Inferior parietal cortex (tissue), 1 donor: ENCODE measurements at regions not wholly inside any gene's neighbourhood (a gene's known extent, or its start where the extent isn't known, plus 50 kb on each side); places are given as distances from the start of the nearest gene placed in this dataset.
"Not testable (repeated sequence)": the region's sequence is repeated elsewhere in the genome, so short reads cannot be mapped to it uniquely, and the experiment has no call there.

ENCODE experiments used
- DNase-seq: peaks from one replicate; pipeline ENCODE4 v3.0.0-alpha.2; 2016; ENCODE audit errors: extremely low spot score

- DNase-seq, result no peak
Observed at GRCh38 chr7:20466543-20467021, 135.9 kb downstream of the ITGB8 start.

- DNase-seq, result no peak
Observed at GRCh38 chr7:20470082-20470481, 139.4 kb downstream of the ITGB8 start.

- no peak for DNase-seq
Observed at GRCh38 chr7:20470726-20471125, 140.0 kb downstream of the ITGB8 start.

- no peak for DNase-seq
Observed at GRCh38 chr7:20474249-20474648, 141.2 kb upstream of the ABCB5 start.

GRCh38 chr7:20475756-20476155, 139.7 kb upstream of the ABCB5 start:
- DNase-seq, result no peak

- no peak for DNase-seq
Observed at GRCh38 chr7:20477067-20477466, 138.4 kb upstream of the ABCB5 start.

GRCh38 chr7:20479706-20480105, 135.8 kb upstream of the ABCB5 start:
- no peak for DNase-seq

- no peak for DNase-seq
Observed at GRCh38 chr7:20482071-20482470, 133.4 kb upstream of the ABCB5 start.

- no peak for DNase-seq
Observed at GRCh38 chr7:20484356-20484755, 131.1 kb upstream of the ABCB5 start.

GRCh38 chr7:20488850-20489249, 126.6 kb upstream of the ABCB5 start:
- DNase-seq, result no peak

- DNase-seq, result no peak
Observed at GRCh38 chr7:20491284-20491683, 124.2 kb upstream of the ABCB5 start.

GRCh38 chr7:20494566-20494965, 120.9 kb upstream of the ABCB5 start:
- no peak for DNase-seq

GRCh38 chr7:20501473-20501872, 114.0 kb upstream of the ABCB5 start:
- not testable (repeated sequence) for DNase-seq

GRCh38 chr7:20503278-20503950, 112.1 kb upstream of the ABCB5 start:
- no peak for DNase-seq

- no peak for DNase-seq
Observed at GRCh38 chr7:20504060-20504459, 111.4 kb upstream of the ABCB5 start.

GRCh38 chr7:20506175-20506574, 109.3 kb upstream of the ABCB5 start:
- DNase-seq, result no peak

- no peak for DNase-seq
Observed at GRCh38 chr7:20507157-20507556, 108.3 kb upstream of the ABCB5 start.

- DNase-seq, result no peak
Observed at GRCh38 chr7:20508109-20508508, 107.4 kb upstream of the ABCB5 start.

- DNase-seq, result no peak
Observed at GRCh38 chr7:20509892-20510572, 105.4 kb upstream of the ABCB5 start.

- DNase-seq, result peak; percentile 21
Observed at GRCh38 chr7:20510573-20510900, 104.9 kb upstream of the ABCB5 start.

- DNase-seq, result no peak
Observed at GRCh38 chr7:20513341-20513740, 102.1 kb upstream of the ABCB5 start.

- no peak for DNase-seq
Observed at GRCh38 chr7:20513897-20514296, 101.6 kb upstream of the ABCB5 start.

GRCh38 chr7:20514364-20514763, 101.1 kb upstream of the ABCB5 start:
- DNase-seq, result peak; percentile 40

GRCh38 chr7:20519645-20520044, 95.8 kb upstream of the ABCB5 start:
- peak; percentile 34 for DNase-seq
